OCI-LY1 (cell line): ENCODE measurements at regions not wholly inside any gene's neighbourhood (a gene's known extent, or its start where the extent isn't known, plus 50 kb on each side); places are given as distances from the start of the nearest gene placed in this dataset.

Source experiments
- H2AFZ ChIP-seq: fragments of 200-600 bp; sonication (generic), shearing (Covaris generic); 2 replicates; pipeline ENCODE4 v1.6.0; 2014; ENCODE audit warnings: antibody characterized with exemption, mild to moderate bottlenecking, low read length
- H3F3A ChIP-seq: fragments of 200-600 bp; sonication (generic), shearing (Covaris generic); 2 replicates; pipeline ENCODE4 v1.6.0; 2014; ENCODE audit warnings: mild to moderate bottlenecking, antibody characterized with exemption, low read length, moderate library complexity; ENCODE audit not compliant: insufficient read depth
- H3K27ac ChIP-seq: fragments of 200-600 bp; sonication (generic); 2 replicates; pipeline ENCODE4 v1.5.1; 2014; ENCODE audit warnings: low read length, mixed run types, mild to moderate bottlenecking, low read depth; ENCODE audit not compliant: poor library complexity, severe bottlenecking
- H3K27me3 ChIP-seq: fragments of 200-600 bp; sonication (generic); 2 replicates; pipeline ENCODE4 v1.6.0; 2014; ENCODE audit warnings: antibody characterized with exemption, mild to moderate bottlenecking, low read length, moderate library complexity; ENCODE audit not compliant: insufficient read depth
- H3K36me3 ChIP-seq: fragments of 200-600 bp; sonication (generic); 2 replicates; pipeline ENCODE4 v1.6.1; 2014; ENCODE audit warnings: mild to moderate bottlenecking, antibody characterized with exemption, low read length, moderate library complexity, mixed read lengths; ENCODE audit not compliant: insufficient read depth
- H3K4me1 ChIP-seq: fragments of 200-600 bp; sonication (generic); 2 replicates; pipeline ENCODE4 v1.5.1; 2014; ENCODE audit warnings: mild to moderate bottlenecking, low read length, moderate library complexity; ENCODE audit not compliant: insufficient read depth, severe bottlenecking
- H3K4me2 ChIP-seq: fragments of 200-600 bp; sonication (generic), shearing (Covaris generic); 2 replicates; pipeline ENCODE4 v1.6.1; 2014; ENCODE audit warnings: low read length
- H3K4me3 ChIP-seq: fragments of 200-600 bp; sonication (generic); 2 replicates; pipeline ENCODE4 v1.5.1; 2014; ENCODE audit warnings: low read length, low read depth, mild to moderate bottlenecking, mixed read lengths; ENCODE audit not compliant: poor library complexity, severe bottlenecking
- H3K79me2 ChIP-seq: fragments of 200-600 bp; shearing (Covaris generic); 2 replicates; pipeline ENCODE4 v1.6.1; 2016; ENCODE audit warnings: mixed run types, low read length, mixed read lengths; ENCODE audit not compliant: insufficient read depth
- H3K9ac ChIP-seq: fragments of 200-600 bp; sonication (generic), shearing (Covaris generic); 2 replicates; pipeline ENCODE4 v1.6.1; 2014; ENCODE audit warnings: mild to moderate bottlenecking, low read length, mixed read lengths
- H3K9me2 ChIP-seq: fragments of 200-600 bp; sonication (generic), shearing (Covaris generic); 2 replicates; pipeline ENCODE4 v1.6.1; 2014; ENCODE audit warnings: low read depth, mild to moderate bottlenecking, low read length, mixed read lengths
- H3K9me3 ChIP-seq: fragments of 200-600 bp; shearing (Covaris generic); 2 replicates; pipeline ENCODE4 v1.6.1; 2014; ENCODE audit warnings: low read length, mixed read lengths
- H4K20me1 ChIP-seq: fragments of 200-600 bp; sonication (generic), shearing (Covaris generic); 2 replicates; pipeline ENCODE4 v1.6.0; 2016; ENCODE audit warnings: mild to moderate bottlenecking, low read length; ENCODE audit not compliant: insufficient read depth
- EZH2 ChIP-seq: fragments of 200-600 bp; sonication (generic), shearing (Covaris generic); IDR thresholded peaks from 2 replicates; pipeline ENCODE4 v1.8.0; 2017; ENCODE audit warnings: borderline replicate concordance, mixed run types, mild to moderate bottlenecking, antibody characterized with exemption, low read length, moderate library complexity, mixed read lengths
- TF ChIP-seq, protein P1 (sequence below): fragments of 200-600 bp; sonication (generic), shearing (Covaris generic); IDR thresholded peaks from 2 replicates; pipeline ENCODE4 v1.5.1; 2017; ENCODE audit warnings: mild to moderate bottlenecking, antibody characterized with exemption, low read length, moderate library complexity, mixed read lengths

GRCh38 chr2:66174491-66174890 is 260.4 kb upstream of the MEIS1 start:
- Histone ChIP-seq H3F3A (no peaks in the 10 kb centered on the region), H3K27me3 (no peaks in the 10 kb centered on the region), H3K9me2 (no peaks in the 10 kb centered on the region), H3K9ac (no peak overlapping the region), H3K4me1 (no peaks in the 10 kb centered on the region), H3K79me2 (no peaks in the 10 kb centered on the region), H3K9me3 (no peaks in the 10 kb centered on the region), H4K20me1 (no peaks in the 10 kb centered on the region), H3K4me3 (no peak overlapping the region), H3K36me3 (no peaks in the 10 kb centered on the region), H3K4me2 (no peak overlapping the region), H2AFZ (no peak overlapping the region), H3K27ac (no peak overlapping the region)
- TF ChIP-seq, protein P1, sequence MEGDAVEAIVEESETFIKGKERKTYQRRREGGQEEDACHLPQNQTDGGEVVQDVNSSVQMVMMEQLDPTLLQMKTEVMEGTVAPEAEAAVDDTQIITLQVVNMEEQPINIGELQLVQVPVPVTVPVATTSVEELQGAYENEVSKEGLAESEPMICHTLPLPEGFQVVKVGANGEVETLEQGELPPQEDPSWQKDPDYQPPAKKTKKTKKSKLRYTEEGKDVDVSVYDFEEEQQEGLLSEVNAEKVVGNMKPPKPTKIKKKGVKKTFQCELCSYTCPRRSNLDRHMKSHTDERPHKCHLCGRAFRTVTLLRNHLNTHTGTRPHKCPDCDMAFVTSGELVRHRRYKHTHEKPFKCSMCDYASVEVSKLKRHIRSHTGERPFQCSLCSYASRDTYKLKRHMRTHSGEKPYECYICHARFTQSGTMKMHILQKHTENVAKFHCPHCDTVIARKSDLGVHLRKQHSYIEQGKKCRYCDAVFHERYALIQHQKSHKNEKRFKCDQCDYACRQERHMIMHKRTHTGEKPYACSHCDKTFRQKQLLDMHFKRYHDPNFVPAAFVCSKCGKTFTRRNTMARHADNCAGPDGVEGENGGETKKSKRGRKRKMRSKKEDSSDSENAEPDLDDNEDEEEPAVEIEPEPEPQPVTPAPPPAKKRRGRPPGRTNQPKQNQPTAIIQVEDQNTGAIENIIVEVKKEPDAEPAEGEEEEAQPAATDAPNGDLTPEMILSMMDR = no peak
- TF ChIP-seq EZH2 = no peak

GRCh38 chr2:66173645-66174044 is 261.3 kb upstream of the MEIS1 start:
- TF ChIP-seq, protein P1 = no peak
- TF ChIP-seq EZH2 = no peak
- Histone ChIP-seq H3F3A (no peaks in the 10 kb centered on the region), H3K4me1 (no peaks in the 10 kb centered on the region), H3K9me2 (no peaks in the 10 kb centered on the region), H3K4me2 (no peak overlapping the region), H3K36me3 (no peaks in the 10 kb centered on the region), H3K9me3 (no peaks in the 10 kb centered on the region), H4K20me1 (no peaks in the 10 kb centered on the region), H3K27me3 (no peaks in the 10 kb centered on the region), H2AFZ (no peak overlapping the region), H3K9ac (no peak overlapping the region), H3K79me2 (no peaks in the 10 kb centered on the region), H3K27ac (no peak overlapping the region), H3K4me3 (no peak overlapping the region)

DNA sequence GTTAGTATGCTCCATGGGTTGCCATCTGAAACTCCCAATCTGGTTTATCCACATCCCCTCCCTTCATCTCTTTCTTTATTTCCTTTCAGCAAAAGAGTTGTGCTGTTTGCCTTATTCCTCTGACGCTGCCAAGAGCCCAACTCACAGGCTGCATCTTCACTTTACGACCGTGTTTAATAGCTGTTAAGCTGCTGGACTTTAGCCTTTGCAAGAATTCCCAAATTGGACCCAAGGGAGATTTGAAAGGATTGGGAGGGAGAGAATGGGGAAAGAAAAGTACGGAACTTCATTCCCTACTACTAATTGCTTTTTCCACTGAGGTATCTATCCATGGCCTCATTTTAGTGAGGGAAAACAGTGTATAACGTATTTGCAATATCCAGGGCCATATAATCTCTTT is 263.4 kb upstream of the MEIS1 start:
- H3K9me3 ChIP-seq = no peaks in the 10 kb centered on the region
- H3K27ac ChIP-seq = no peak overlapping the region
- H3K36me3 ChIP-seq = no peaks in the 10 kb centered on the region
- TF ChIP-seq EZH2 = no peak
- TF ChIP-seq, protein P1 = no peak
- no peak overlapping the region for H2AFZ ChIP-seq
- H3K9ac ChIP-seq = no peak overlapping the region
- H3K4me3 ChIP-seq = no peak overlapping the region
- H3K4me1 ChIP-seq = no peaks in the 10 kb centered on the region
- H4K20me1 ChIP-seq = no peaks in the 10 kb centered on the region
- H3K79me2 ChIP-seq = no peaks in the 10 kb centered on the region
- H3K27me3 ChIP-seq = no peaks in the 10 kb centered on the region
- no peak overlapping the region for H3K4me2 ChIP-seq
- H3F3A ChIP-seq = no peaks in the 10 kb centered on the region
- no peaks in the 10 kb centered on the region for H3K9me2 ChIP-seq
